ENCODE measurements at regions not wholly inside any gene's neighbourhood (a gene's known extent, or its start where the extent isn't known, plus 50 kb on each side); places are given as distances from the start of the nearest gene placed in this dataset.
A peak's percentile ranks its signal among the peaks of the same experiment; 100 is the strongest.

GRCh38 chr6:11633741-11634509 is 96.4 kb downstream of the TMEM170B start:
- no peak for DNase-seq

- no peak for DNase-seq
Observed at GRCh38 chr6:11634948-11635347, 97.4 kb downstream of the TMEM170B start.

- DNase-seq, result no peak
Observed at GRCh38 chr6:11636121-11636520, 98.6 kb downstream of the TMEM170B start.

GRCh38 chr6:11637266-11637665 is 99.7 kb downstream of the TMEM170B start:
- no peak for DNase-seq

GRCh38 chr6:11639376-11640235 is 102.1 kb downstream of the TMEM170B start:
- DNase-seq, result no peak

- DNase-seq, result no peak
Observed at GRCh38 chr6:11640486-11640885, 102.9 kb downstream of the TMEM170B start.

GRCh38 chr6:11644071-11644470 is 106.5 kb downstream of the TMEM170B start:
- DNase-seq, result no peak

GRCh38 chr6:11644601-11645000 is 107.1 kb downstream of the TMEM170B start:
- no peak for DNase-seq

GRCh38 chr6:11645016-11645415 is 107.5 kb downstream of the TMEM170B start:
- DNase-seq, result no peak

GRCh38 chr6:11648436-11648775 is 110.9 kb downstream of the TMEM170B start:
- no peak for DNase-seq

GRCh38 chr6:11648889-11649288 is 111.3 kb downstream of the TMEM170B start:
- DNase-seq, result no peak

- no peak for DNase-seq
Observed at GRCh38 chr6:11650025-11650696, 112.6 kb downstream of the TMEM170B start.

- no peak for DNase-seq
Observed at GRCh38 chr6:11650711-11651110, 113.2 kb downstream of the TMEM170B start.

- peak; percentile 31 to 32 for DNase-seq
Observed at GRCh38 chr6:11653028-11653583, 115.6 kb downstream of the TMEM170B start.

GRCh38 chr6:11654876-11655275 is 117.3 kb downstream of the TMEM170B start:
- no peak for DNase-seq

GRCh38 chr6:11656491-11656890 is 118.9 kb downstream of the TMEM170B start:
- DNase-seq, result no peak

GRCh38 chr6:11659757-11660156 is 118.8 kb downstream of the ADTRP start:
- DNase-seq, result no peak

GRCh38 chr6:11662323-11662722 is 116.3 kb downstream of the ADTRP start:
- no peak for DNase-seq

GRCh38 chr6:11663519-11663918 is 115.1 kb downstream of the ADTRP start:
- no peak for DNase-seq
